ENCODE measurements at regions not wholly inside any gene's neighbourhood (a gene's known extent, or its start where the extent isn't known, plus 50 kb on each side); places are given as distances from the start of the nearest gene placed in this dataset.

DNA sequence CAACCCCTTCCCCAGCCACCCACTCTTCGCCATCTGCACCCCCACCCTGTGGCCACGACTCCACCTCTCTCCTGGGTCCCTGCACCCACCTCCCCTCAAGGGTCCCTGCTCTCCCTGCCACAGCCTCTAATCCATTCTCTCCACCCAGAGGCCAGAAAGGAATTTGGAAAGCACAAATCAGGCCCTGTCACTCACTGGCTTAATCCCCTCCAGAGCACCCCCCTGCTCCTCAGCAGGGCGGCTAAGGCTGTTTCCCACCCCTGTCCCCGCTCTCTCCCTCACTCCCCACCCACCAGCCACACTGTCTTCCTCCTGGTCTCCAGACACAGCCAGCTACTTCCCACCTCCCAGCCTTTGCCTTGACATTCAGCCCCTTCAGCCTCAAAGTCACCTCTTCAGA, 150.0 kb upstream of the LINGO1 start:
- TF ChIP-seq, protein P1, sequence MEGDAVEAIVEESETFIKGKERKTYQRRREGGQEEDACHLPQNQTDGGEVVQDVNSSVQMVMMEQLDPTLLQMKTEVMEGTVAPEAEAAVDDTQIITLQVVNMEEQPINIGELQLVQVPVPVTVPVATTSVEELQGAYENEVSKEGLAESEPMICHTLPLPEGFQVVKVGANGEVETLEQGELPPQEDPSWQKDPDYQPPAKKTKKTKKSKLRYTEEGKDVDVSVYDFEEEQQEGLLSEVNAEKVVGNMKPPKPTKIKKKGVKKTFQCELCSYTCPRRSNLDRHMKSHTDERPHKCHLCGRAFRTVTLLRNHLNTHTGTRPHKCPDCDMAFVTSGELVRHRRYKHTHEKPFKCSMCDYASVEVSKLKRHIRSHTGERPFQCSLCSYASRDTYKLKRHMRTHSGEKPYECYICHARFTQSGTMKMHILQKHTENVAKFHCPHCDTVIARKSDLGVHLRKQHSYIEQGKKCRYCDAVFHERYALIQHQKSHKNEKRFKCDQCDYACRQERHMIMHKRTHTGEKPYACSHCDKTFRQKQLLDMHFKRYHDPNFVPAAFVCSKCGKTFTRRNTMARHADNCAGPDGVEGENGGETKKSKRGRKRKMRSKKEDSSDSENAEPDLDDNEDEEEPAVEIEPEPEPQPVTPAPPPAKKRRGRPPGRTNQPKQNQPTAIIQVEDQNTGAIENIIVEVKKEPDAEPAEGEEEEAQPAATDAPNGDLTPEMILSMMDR (IDR thresholded peaks at IDR 0.05): no peak
- TF ChIP-seq, protein P2, sequence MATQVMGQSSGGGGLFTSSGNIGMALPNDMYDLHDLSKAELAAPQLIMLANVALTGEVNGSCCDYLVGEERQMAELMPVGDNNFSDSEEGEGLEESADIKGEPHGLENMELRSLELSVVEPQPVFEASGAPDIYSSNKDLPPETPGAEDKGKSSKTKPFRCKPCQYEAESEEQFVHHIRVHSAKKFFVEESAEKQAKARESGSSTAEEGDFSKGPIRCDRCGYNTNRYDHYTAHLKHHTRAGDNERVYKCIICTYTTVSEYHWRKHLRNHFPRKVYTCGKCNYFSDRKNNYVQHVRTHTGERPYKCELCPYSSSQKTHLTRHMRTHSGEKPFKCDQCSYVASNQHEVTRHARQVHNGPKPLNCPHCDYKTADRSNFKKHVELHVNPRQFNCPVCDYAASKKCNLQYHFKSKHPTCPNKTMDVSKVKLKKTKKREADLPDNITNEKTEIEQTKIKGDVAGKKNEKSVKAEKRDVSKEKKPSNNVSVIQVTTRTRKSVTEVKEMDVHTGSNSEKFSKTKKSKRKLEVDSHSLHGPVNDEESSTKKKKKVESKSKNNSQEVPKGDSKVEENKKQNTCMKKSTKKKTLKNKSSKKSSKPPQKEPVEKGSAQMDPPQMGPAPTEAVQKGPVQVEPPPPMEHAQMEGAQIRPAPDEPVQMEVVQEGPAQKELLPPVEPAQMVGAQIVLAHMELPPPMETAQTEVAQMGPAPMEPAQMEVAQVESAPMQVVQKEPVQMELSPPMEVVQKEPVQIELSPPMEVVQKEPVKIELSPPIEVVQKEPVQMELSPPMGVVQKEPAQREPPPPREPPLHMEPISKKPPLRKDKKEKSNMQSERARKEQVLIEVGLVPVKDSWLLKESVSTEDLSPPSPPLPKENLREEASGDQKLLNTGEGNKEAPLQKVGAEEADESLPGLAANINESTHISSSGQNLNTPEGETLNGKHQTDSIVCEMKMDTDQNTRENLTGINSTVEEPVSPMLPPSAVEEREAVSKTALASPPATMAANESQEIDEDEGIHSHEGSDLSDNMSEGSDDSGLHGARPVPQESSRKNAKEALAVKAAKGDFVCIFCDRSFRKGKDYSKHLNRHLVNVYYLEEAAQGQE (IDR thresholded peaks at IDR 0.05; ENCODE audit: insufficient read depth in 1 of 2, low read depth in 2 of 2, low read length in 1 of 2): no peak

Data from Panc1 (cell line).